ENCODE measurements at regions not wholly inside any gene's neighbourhood (a gene's known extent, or its start where the extent isn't known, plus 50 kb on each side); places are given as distances from the start of the nearest gene placed in this dataset.

- TF ChIP-seq POLR2AphosphoS5 (IDR thresholded peaks at IDR 0.05; ENCODE audit: low read depth) (no peak), EZH2 (IDR thresholded peaks at IDR 0.05; ENCODE audit: low read depth, unreplicated experiment) (no peak), EZH2phosphoT487 (IDR thresholded peaks at IDR 0.05; ENCODE audit: unreplicated experiment) (no peak), JUNB (IDR thresholded peaks at IDR 0.05; ENCODE audit: unreplicated experiment) (no peak), ZNF114 (CRISPR knock-in tag; IDR thresholded peaks at IDR 0.05) (no peak), NANOG (IDR thresholded peaks at IDR 0.05; ENCODE audit: borderline replicate concordance) (no peak), CREB1 (CRISPR knock-in tag; IDR thresholded peaks at IDR 0.05; ENCODE audit: low read depth) (no peak)
- TF ChIP-seq, protein P1, sequence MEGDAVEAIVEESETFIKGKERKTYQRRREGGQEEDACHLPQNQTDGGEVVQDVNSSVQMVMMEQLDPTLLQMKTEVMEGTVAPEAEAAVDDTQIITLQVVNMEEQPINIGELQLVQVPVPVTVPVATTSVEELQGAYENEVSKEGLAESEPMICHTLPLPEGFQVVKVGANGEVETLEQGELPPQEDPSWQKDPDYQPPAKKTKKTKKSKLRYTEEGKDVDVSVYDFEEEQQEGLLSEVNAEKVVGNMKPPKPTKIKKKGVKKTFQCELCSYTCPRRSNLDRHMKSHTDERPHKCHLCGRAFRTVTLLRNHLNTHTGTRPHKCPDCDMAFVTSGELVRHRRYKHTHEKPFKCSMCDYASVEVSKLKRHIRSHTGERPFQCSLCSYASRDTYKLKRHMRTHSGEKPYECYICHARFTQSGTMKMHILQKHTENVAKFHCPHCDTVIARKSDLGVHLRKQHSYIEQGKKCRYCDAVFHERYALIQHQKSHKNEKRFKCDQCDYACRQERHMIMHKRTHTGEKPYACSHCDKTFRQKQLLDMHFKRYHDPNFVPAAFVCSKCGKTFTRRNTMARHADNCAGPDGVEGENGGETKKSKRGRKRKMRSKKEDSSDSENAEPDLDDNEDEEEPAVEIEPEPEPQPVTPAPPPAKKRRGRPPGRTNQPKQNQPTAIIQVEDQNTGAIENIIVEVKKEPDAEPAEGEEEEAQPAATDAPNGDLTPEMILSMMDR (conservative IDR thresholded peaks at IDR 0.05; ENCODE audit: low read depth in 2 of 2): no peak
- TF ChIP-seq, protein P2, sequence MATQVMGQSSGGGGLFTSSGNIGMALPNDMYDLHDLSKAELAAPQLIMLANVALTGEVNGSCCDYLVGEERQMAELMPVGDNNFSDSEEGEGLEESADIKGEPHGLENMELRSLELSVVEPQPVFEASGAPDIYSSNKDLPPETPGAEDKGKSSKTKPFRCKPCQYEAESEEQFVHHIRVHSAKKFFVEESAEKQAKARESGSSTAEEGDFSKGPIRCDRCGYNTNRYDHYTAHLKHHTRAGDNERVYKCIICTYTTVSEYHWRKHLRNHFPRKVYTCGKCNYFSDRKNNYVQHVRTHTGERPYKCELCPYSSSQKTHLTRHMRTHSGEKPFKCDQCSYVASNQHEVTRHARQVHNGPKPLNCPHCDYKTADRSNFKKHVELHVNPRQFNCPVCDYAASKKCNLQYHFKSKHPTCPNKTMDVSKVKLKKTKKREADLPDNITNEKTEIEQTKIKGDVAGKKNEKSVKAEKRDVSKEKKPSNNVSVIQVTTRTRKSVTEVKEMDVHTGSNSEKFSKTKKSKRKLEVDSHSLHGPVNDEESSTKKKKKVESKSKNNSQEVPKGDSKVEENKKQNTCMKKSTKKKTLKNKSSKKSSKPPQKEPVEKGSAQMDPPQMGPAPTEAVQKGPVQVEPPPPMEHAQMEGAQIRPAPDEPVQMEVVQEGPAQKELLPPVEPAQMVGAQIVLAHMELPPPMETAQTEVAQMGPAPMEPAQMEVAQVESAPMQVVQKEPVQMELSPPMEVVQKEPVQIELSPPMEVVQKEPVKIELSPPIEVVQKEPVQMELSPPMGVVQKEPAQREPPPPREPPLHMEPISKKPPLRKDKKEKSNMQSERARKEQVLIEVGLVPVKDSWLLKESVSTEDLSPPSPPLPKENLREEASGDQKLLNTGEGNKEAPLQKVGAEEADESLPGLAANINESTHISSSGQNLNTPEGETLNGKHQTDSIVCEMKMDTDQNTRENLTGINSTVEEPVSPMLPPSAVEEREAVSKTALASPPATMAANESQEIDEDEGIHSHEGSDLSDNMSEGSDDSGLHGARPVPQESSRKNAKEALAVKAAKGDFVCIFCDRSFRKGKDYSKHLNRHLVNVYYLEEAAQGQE (IDR thresholded peaks at IDR 0.05; ENCODE audit: unreplicated experiment): no peak
Observed at GRCh38 chr13:22047082-22047784, 376.4 kb downstream of the FGF9 start.

All from GM23338 (cell line).